HG03442 (cell line): ENCODE measurements at regions not wholly inside any gene's neighbourhood (a gene's known extent, or its start where the extent isn't known, plus 50 kb on each side); places are given as distances from the start of the nearest gene placed in this dataset.
"Not testable (repeated sequence)": the region's sequence is repeated elsewhere in the genome, so short reads cannot be mapped to it uniquely, and the experiment has no call there.

Source experiments
- ATAC-seq: cut with Tn5 transposase; IDR thresholded peaks from one replicate; pipeline ENCODE4 v1.9.1; 2021; ENCODE audit warnings: mild to moderate bottlenecking, moderate library complexity; ENCODE audit not compliant: unreplicated experiment

GRCh38 chr11:26839911-26840698 is 118.2 kb upstream of the SLC5A12 start:
- no peak for ATAC-seq

- ATAC-seq = no peak
These were observed 120.1 kb upstream of the SLC5A12 start for GRCh38 chr11:26841818-26842473.

DNA sequence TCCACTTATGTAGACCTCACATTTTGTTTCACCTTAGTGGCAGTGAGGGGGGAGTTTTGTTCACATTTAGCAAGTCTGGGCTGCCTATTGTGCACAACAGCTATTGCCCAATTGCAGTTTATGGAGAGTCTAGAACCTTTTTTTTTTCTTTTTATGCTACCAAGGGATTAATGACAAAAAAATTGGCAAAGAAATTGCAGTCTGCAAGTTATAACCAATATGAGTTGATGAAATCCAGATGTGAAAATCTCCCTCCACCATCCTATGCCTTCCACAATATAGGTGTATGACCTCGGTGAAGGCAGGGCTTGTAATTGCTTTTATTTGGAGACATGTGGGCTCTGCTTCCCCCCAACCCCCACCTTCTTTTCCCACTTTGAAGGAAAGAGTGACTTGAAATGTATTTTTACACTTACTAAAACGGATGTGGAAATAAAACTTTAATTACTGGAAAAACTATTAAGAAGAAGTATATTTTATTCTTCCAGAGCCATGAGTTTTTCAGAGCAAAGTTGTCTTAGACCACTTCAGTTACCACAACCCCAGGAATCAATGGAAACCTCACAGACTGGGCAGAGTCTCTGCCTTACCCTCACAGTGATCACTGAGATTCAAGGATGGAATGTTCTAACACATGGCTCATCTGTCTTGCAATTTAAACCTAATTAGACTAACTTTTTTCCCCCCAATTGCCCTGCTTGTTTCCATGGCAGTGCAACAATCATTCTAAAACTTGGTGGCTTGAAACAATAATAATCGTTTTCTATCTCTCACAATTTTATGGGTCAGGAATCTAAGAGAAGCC is 120.8 kb upstream of the SLC5A12 start:
- no peak for ATAC-seq

DNA sequence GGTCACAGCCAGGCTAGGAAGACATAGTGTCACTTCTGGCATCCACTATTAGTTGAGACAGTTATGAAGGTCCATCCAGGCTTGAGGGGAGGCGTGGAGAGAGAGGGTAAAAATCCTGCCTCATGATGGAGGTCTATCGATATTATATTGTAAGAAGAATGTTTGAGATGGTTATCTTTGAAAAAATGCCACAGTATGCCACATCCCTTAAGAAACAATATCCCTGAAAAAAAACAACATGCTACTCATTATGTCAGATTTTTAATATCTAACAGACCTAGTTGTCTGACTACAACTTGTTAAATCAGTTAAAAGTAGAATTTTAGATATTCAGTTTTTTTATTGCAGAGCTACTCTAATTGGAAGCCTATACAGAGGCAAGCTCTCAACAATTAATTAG is 121.7 kb upstream of the SLC5A12 start:
- no peak for ATAC-seq

DNA sequence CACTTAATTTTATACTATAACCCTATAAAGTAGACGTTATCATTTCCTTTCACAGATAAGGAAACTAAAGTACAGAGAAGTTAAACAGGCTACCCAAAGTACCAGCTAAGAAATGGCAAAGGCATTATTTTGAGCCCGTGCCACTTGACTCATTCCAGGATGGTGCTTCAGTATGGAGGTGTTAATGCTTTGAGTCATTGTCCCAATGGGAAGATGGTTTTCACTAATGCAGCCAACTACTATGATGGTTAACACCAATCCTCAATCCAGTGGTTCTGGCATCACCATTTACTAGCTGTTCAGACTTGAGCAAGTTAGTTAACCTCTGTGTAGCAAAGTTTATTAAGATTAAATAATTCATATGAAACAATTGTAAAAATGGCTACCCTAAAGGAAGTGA is 123.1 kb upstream of the SLC5A12 start:
- ATAC-seq = no peak

DNA sequence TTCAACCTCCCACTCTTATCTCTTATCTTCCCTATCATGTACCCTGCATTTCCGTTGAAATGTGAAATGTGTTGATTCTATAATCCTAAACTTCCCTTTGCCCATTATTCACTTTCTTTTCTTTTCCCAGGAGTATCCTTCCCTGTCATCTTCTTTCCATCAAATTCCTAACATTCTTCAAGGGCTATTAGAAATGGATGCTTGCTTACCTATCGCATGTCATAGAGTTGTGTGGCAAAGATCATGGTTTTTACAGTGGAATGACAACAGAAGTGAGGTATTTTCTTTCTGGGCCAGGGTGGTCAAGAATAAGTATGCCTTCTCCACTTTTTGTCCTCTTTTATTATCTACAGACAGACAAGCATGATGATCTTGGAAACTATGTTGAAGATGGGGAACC is 124.4 kb upstream of the SLC5A12 start:
- ATAC-seq = no peak

DNA sequence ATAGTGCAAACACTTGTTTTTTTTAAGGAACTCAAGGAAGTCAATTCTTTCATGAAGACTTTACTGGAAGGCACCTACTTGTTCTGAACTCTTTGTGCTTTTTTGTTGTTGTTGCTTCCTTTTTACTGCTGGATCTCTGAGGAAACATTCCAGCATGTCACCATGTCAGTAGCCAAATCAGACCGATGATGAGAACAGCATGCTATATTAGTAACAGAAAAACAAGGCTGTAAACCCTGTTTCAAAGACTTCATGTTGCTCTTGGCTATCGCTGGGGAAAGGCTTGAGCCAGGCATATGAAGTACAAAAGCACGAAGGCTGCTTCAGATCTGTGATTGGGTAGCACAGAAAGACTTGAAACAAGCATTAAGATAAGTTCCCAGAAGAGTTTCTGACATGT is 125.6 kb upstream of the SLC5A12 start:
- ATAC-seq = no peak

- no peak for ATAC-seq
These were observed 126.1 kb upstream of the SLC5A12 start for GRCh38 chr11:26847977-26848376.

GRCh38 chr11:26849036-26849435 is 127.2 kb upstream of the SLC5A12 start:
- no peak for ATAC-seq

GRCh38 chr11:26851291-26851690 is 129.4 kb upstream of the SLC5A12 start:
- no peak for ATAC-seq

DNA sequence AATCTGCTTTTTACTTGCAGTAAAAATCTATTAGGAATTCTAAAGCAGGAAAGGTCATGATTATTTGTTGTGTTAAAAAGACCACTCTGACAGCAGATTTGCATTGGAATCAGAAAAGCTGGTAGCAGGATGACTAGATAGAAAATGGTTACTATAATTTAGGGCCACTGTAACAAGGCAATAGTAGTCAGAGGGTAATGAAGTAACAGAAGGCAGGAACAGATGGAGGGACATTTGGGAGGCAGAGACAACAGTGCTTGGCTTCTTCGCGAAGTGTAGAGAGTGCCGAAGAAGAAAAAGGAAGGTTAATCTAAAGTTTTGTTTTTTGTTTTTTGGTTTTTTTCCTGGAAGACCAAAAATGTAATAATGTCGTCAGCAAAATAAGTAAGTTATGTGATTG is 129.8 kb upstream of the SLC5A12 start:
- no peak for ATAC-seq

DNA sequence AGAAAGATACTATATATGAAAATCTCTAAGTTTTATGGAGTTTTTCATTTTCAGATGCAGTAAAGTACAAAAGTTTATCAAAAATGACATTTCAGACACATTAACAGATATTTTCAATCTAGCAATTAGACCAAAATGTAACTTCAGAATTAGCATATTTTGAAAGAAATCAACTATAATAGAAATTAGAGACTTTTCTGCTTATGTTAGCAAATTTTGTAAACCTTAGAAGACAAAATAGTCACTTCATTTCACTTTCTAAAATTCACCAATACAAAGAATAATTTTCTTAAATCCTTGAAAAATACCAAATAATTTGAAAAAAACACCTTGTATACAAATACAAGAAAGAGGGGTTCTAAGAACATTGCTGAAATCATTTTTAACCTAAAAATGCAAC is 135.8 kb upstream of the FIBIN start:
- no peak for ATAC-seq

GRCh38 chr11:26859416-26859815 is 134.5 kb upstream of the FIBIN start:
- ATAC-seq = no peak

DNA sequence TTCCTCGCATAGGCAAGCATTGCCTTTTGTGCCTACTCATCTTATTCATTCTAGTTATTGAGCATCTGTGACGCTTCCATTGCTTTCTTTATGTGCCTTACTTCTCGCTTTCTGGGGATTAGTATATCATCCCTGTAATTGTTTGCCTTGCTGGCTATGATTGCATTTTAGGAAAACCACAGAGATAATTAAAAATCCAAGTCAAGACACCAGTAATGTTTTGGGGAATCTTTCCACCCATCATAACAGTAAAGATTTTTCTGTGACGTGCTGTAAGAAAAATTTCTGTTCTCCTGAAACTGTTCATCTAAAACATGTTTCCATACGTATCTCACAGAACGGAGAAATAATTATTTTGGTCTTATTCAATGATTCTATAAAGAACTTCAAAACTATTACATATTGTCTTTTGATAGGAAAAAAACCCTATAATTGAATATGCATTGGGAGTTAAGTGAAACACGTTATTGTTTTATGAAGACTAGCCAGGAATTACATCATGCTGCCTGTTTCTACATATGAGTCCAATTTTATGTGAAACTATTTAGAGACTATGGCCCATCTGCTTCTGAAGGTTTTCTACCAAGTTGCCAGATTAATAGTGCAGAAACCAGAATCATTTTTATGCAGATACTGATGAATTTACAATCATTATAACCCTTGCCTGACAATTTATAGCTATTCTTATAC is 133.7 kb upstream of the FIBIN start:
- no peak for ATAC-seq

- ATAC-seq = no peak
These were observed 133.0 kb upstream of the FIBIN start for GRCh38 chr11:26860895-26861294.

DNA sequence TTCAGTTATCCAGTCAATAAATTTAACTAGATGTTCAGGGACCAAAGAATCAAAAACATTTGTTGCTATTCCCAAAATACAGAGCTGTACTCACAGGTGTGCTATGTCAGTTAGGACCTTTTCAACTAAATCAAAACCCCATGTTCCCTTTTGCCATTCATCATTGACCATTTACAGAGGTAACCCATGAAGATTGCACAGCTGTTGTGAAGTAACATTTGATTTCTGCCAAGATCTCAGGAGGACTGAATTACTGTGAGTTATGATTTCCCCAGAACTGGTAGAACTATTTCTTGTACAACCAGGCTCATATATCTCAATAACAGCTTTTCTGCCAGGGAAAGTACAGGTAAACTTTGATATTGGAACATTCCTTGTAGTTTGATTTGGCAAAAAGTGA is 131.1 kb upstream of the FIBIN start:
- ATAC-seq = no peak

DNA sequence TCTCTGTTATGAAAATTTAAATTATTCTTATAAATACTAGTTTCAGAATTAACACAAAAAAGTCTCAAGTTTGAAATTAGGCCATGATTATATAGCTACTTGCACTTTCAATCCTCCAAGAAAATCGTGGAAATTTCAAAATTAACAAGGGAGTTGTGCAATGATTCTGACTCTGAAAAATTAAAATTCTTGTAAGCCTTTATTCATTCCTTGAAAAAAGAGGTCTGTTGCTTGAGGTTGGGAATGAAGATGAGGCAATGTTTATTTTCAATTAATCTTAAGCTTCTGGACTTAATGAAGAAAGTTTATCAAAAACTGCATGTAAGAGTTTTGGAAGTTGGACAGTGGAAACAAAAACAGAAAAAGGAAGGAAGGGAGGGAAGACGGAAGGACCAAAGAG is 128.2 kb upstream of the FIBIN start:
- ATAC-seq = no peak

GRCh38 chr11:26867286-26867685 is 126.6 kb upstream of the FIBIN start:
- ATAC-seq = no peak

DNA sequence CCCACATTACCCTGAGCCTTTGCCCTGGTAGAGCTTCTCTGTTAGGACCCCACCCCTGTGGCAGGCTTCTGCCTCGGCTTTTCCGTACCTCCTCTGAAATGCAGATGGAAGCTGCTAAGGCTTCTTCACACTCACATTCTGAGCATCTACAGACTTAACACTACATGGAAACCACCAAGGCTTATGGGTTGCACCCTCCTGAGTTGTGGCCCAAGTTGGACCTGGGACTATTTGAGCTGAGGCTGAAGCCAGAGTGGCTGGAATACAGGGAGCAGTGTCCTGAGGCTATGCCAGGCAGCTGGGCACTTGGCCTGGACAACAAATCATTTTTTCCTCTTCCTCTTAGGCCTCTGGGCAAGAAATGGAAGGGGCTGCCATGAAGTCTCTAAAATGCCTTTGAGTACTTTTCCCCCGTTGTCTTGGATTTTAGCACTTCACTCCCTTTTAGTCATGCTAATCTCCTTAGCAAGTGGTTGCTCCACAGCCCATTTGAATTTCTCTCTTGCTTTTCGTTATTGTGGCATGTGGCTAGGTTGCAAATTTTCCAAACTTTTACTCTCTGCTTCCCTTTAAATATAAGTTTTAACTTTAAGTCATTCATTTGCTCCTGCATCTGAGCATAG is 114.8 kb upstream of the FIBIN start:
- no peak for ATAC-seq

DNA sequence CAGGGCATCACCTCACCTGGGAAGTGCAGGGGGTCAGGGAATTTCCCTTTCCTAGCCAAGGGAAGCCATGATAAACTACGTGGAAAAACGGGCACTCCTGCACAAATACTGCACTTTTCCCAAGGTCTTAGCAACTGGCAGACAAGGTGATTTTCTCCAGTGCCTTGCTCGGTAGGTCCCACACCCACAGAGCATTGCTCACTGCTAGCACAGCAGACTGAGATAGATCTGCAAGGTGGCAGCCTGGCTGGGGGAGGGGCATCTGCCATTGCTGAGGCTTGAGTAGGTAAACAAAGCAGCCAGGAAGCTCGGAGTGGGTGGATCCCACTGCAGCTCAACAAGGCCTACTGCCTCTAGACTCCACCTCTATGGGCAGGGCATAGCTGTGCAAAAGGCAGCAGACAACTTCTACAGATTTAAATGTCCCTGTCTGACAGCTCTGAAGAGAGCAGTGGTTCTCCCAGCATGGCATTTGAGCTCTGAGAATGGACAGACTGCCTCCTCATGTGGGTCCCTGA is 111.5 kb upstream of the FIBIN start:
- ATAC-seq = not testable (repeated sequence)

- no peak for ATAC-seq
These were observed 102.4 kb upstream of the FIBIN start for GRCh38 chr11:26891501-26891900.
